ENCODE measurements at regions not wholly inside any gene's neighbourhood (a gene's known extent, or its start where the extent isn't known, plus 50 kb on each side); places are given as distances from the start of the nearest gene placed in this dataset.

GRCh38 chr4:8921465-8921864, 49.8 kb upstream of the HMX1 start:
- no peak for DNase-seq

More at GRCh38 chr4:8921465-8921864, 49.8 kb upstream of the HMX1 start:
- no peaks in the 10 kb centered on the region for H3K4me1 ChIP-seq (ENCODE audit: control insufficient read depth in 1 of 2, insufficient read depth in 2 of 2, low read length in 2 of 2)
- 37 to 55% methylated on average over 3 of the region's 3 CpGs for WGBS, 2 donors
- H3K27me3 ChIP-seq (ENCODE audit: control insufficient read depth in 1 of 2, insufficient read depth in 2 of 2, low read length in 1 of 2), result no peaks in the 10 kb centered on the region
- H3K36me3 ChIP-seq (ENCODE audit: control insufficient read depth in 1 of 2, insufficient read depth in 2 of 2, low read length in 1 of 2), result no peaks in the 10 kb centered on the region
- peaks cover 7% of the 10 kb centered on the region for H3K9me3 ChIP-seq (ENCODE audit: control insufficient read depth, low read length)
- intact Hi-C loops (cut with DNase I), result no loop called here
- H3K4me3 ChIP-seq (ENCODE audit: low read length in 2 of 2), result no peak overlapping the region
- no peak for ATAC-seq (ENCODE audit: low FRiP score)
- no peak overlapping the region for H3K27ac ChIP-seq (ENCODE audit: low read depth in 1 of 2, low read length in 2 of 2)

All from aorta (tissue), 5 donors.